ENCODE measurements at regions not wholly inside any gene's neighbourhood (a gene's known extent, or its start where the extent isn't known, plus 50 kb on each side); places are given as distances from the start of the nearest gene placed in this dataset.

GRCh38 chr3:157753787-157754136 is 250.5 kb upstream of the VEPH1 start:
- CTCF ChIA-PET (ENCODE audit: partially characterized antibody): interaction anchor here (1.3 kb wide), 1 partner anchor 610 kb away, joined by 3 read pairs; no protein-coding TSS in a partner anchor
- POLR2A ChIA-PET (ENCODE audit: partially characterized antibody): no interaction called here
- H2BK120ac ChIP-seq (replicated peaks; ENCODE audit: low read depth, low read length): no peak overlapping the region
- no peak overlapping the region for H2AK5ac ChIP-seq (ENCODE audit: low read depth, low read length)
- no peaks in the 10 kb centered on the region for H3K23me2 ChIP-seq (ENCODE audit: low read depth, low read length)
- no peaks in the 10 kb centered on the region for H3K9me3 ChIP-seq (ENCODE audit: insufficient read depth in 2 of 2, low read depth in 1 of 2, low read length in 1 of 2)
- no peak overlapping the region for H3K23ac ChIP-seq (ENCODE audit: insufficient read length)
- no peaks in the 10 kb centered on the region for H3K79me1 ChIP-seq (ENCODE audit: low read depth, low read length)
- H4K91ac ChIP-seq (replicated peaks; ENCODE audit: insufficient read length, low read length): no peak overlapping the region
- no peak overlapping the region for H2BK12ac ChIP-seq (ENCODE audit: low read depth, low read length)
- H3K18ac ChIP-seq (ENCODE audit: extremely low read depth, low read length): no peak overlapping the region
- H2BK20ac ChIP-seq (ENCODE audit: low read length): no peak overlapping the region
- 91% methylated on average over 3 of the region's 3 CpGs; no CpG with 5 or more reads in 1 of the 2 experiments for WGBS, 2 experiments (ENCODE audit: extremely low coverage in 1 of 2, insufficient coverage in 1 of 2, insufficient read length in 1 of 2, insufficient replicate concordance in 2 of 2, low coverage in 1 of 2, low lambda C conversion rate in 2 of 2, missing lambda C conversion rate in 1 of 2)
- no peaks in the 10 kb centered on the region for H3K36me3 ChIP-seq (ENCODE audit: control insufficient read depth in 2 of 4, insufficient read depth in 4 of 4, low read length in 3 of 4)
- no peak overlapping the region for H2BK5ac ChIP-seq (ENCODE audit: low read depth, low read length)
- H3K14ac ChIP-seq (ENCODE audit: insufficient read length): no peak overlapping the region
- H3K4ac ChIP-seq (replicated peaks; ENCODE audit: insufficient read length, low read depth, low read length): no peak overlapping the region
- H3K79me2 ChIP-seq (ENCODE audit: control insufficient read depth in 1 of 2, insufficient read depth in 2 of 2, low read length in 2 of 2): no peaks in the 10 kb centered on the region
- H4K20me1 ChIP-seq (replicated peaks in 1 of 2; ENCODE audit: control insufficient read depth in 1 of 2, insufficient read depth in 2 of 2, low read length in 2 of 2): no peaks in the 10 kb centered on the region
- no peak overlapping the region for H2AFZ ChIP-seq (ENCODE audit: low read length)
- no peak overlapping the region for H3K4me2 ChIP-seq (ENCODE audit: insufficient read depth in 1 of 2, low read depth in 2 of 2, low read length in 2 of 2)
- DNase-seq (ENCODE audit: low read depth in 1 of 2, low spot score in 2 of 2) (no peak), FAIRE-seq (no peak)
- H3K27me3 ChIP-seq (replicated peaks in 1 of 4; ENCODE audit: control insufficient read depth in 3 of 4, extremely low read depth in 1 of 4, insufficient read depth in 3 of 4, low read length in 3 of 4): no peaks in the 10 kb centered on the region
- H4K8ac ChIP-seq (ENCODE audit: extremely low read depth, insufficient read depth, low read length): no peak overlapping the region
- no peak overlapping the region for H2BK15ac ChIP-seq (ENCODE audit: low read length)
- H3K56ac ChIP-seq (replicated peaks; ENCODE audit: insufficient read length, low read depth, low read length): no peak overlapping the region
- H3K4me3 ChIP-seq (ENCODE audit: extremely low read depth in 1 of 4, insufficient read depth in 2 of 4, low read depth in 3 of 4, low read length in 4 of 4): no peak overlapping the region
- H3K9ac ChIP-seq (replicated peaks in 1 of 4; ENCODE audit: extremely low read depth in 1 of 4, low read depth in 3 of 4, low read length in 3 of 4): no peak overlapping the region
- H4K5ac ChIP-seq (ENCODE audit: insufficient read length, low read depth, low read length): no peak overlapping the region
- H3K4me1 ChIP-seq (replicated peaks in 1 of 4; ENCODE audit: control insufficient read depth in 3 of 4, insufficient read depth in 4 of 4, low read length in 3 of 4): peaks cover 0 to 6% (median 3%) of the 10 kb centered on the region in 4 experiments; a peak in 2 of 7 replicates
- no peak overlapping the region for H3K27ac ChIP-seq (ENCODE audit: low read depth, low read length)
- TF ChIP-seq MAX (IDR thresholded peaks at IDR 0.05) (no peak), CHD2 (IDR thresholded peaks at IDR 0.05; ENCODE audit: low read length) (no peak), BACH1 (IDR thresholded peaks at IDR 0.05; ENCODE audit: low read length) (no peak), POLR2AphosphoS5 (IDR thresholded peaks at IDR 0.05; ENCODE audit: low read depth, low read length) (no peak), ATF2 (IDR thresholded peaks at IDR 0.05; ENCODE audit: low read length) (no peak), RNF2 (IDR thresholded peaks at IDR 0.05; ENCODE audit: borderline replicate concordance, low read depth, low read length, missing control alignments, poor library complexity, severe bottlenecking) (no peak), TAF7 (optimal IDR thresholded peaks at IDR 0.05; ENCODE audit: borderline replicate concordance, low read depth, low read length) (no peak), BCL11A (IDR thresholded peaks at IDR 0.05; ENCODE audit: low read depth in 2 of 2, low read length in 2 of 2) (no peak), ASH2L (IDR thresholded peaks at IDR 0.05; ENCODE audit: low read length) (no peak), CBX8 (IDR thresholded peaks at IDR 0.05; ENCODE audit: borderline replicate concordance, low read depth, low read length) (no peak), POLR2A (IDR thresholded peaks at IDR 0.05; ENCODE audit: control extremely low read depth in 1 of 2, low read depth in 2 of 2, low read length in 2 of 2) (no peak), BRCA1 (IDR thresholded peaks at IDR 0.05; ENCODE audit: low read depth, low read length) (no peak), TCF12 (IDR thresholded peaks at IDR 0.05; ENCODE audit: low read depth, low read length) (no peak), HDAC2 (IDR thresholded peaks at IDR 0.05; ENCODE audit: borderline replicate concordance in 1 of 2, low read depth in 2 of 2, low read length in 2 of 2) (no peak)
